H9 (cell line): ENCODE measurements at regions not wholly inside any gene's neighbourhood (a gene's known extent, or its start where the extent isn't known, plus 50 kb on each side); places are given as distances from the start of the nearest gene placed in this dataset.

Source experiments
- DNase-seq: peaks from one replicate; pipeline ENCODE4 v3.0.0-alpha.2; 2017
- H2AFZ ChIP-seq: one replicate; pipeline ENCODE4 v1.6.1; 2013; ENCODE audit warnings: mild to moderate bottlenecking, low read length, control low read depth, moderate library complexity
- H2AK5ac ChIP-seq: 2 replicates; pipeline ENCODE4 v1.6.1; 2013; ENCODE audit warnings: low read length, control low read depth, mixed read lengths; ENCODE audit not compliant: insufficient read length
- H2BK120ac ChIP-seq: one replicate; pipeline ENCODE4 v1.6.1; 2013; ENCODE audit warnings: low read depth, mild to moderate bottlenecking, low read length, control low read depth, inconsistent platforms; ENCODE audit not compliant: poor library complexity, severe bottlenecking
- H2BK12ac ChIP-seq: 2 replicates; pipeline ENCODE4 v1.6.1; 2013; ENCODE audit warnings: low read length, control low read depth, mixed read lengths, low read depth; ENCODE audit not compliant: insufficient read length
- H2BK15ac ChIP-seq: 2 replicates; pipeline ENCODE4 v1.6.1; 2013; ENCODE audit warnings: low read depth, low read length, control low read depth
- H2BK20ac ChIP-seq: one replicate; pipeline ENCODE4 v1.6.1; 2013; ENCODE audit warnings: low read depth, mild to moderate bottlenecking, low read length, control low read depth, inconsistent platforms; ENCODE audit not compliant: poor library complexity, severe bottlenecking
- H2BK5ac ChIP-seq: 2 replicates; pipeline ENCODE4 v1.6.1; 2013; ENCODE audit warnings: low read length, control low read depth, mixed read lengths; ENCODE audit not compliant: insufficient read length
- H3K14ac ChIP-seq: 2 replicates; pipeline ENCODE4 v1.6.1; 2013; ENCODE audit warnings: low read length, control low read depth; ENCODE audit not compliant: insufficient read depth
- H3K18ac ChIP-seq: 2 replicates; pipeline ENCODE4 v1.6.1; 2013; ENCODE audit warnings: low read depth, mild to moderate bottlenecking, mixed read lengths, low read length, control low read depth; ENCODE audit not compliant: insufficient read length
- H3K23ac ChIP-seq: 2 replicates; pipeline ENCODE4 v1.6.1; 2013; ENCODE audit warnings: low read length, control low read depth, mixed read lengths, low read depth; ENCODE audit not compliant: insufficient read length
- H3K23me2 ChIP-seq: 2 replicates; pipeline ENCODE4 v1.6.1; 2013; ENCODE audit warnings: low read depth, mild to moderate bottlenecking, mixed read lengths, low read length, control low read depth; ENCODE audit not compliant: insufficient read length, poor library complexity, severe bottlenecking
- H3K27ac ChIP-seq: 2 replicates; pipeline ENCODE4 v1.5.1; 2013; ENCODE audit warnings: low read length, control low read depth, mixed read lengths, low read depth; ENCODE audit not compliant: insufficient read length
- H3K27me3 ChIP-seq: 2 replicates; pipeline ENCODE4 v1.6.1; 2013; ENCODE audit warnings: low read length, control low read depth, inconsistent platforms; ENCODE audit not compliant: insufficient read depth
- H3K4ac ChIP-seq: 2 replicates; pipeline ENCODE4 v1.6.1; 2013; ENCODE audit warnings: low read depth, mild to moderate bottlenecking, control low read depth, inconsistent platforms, low read length, moderate library complexity
- H3K4me1 ChIP-seq: 2 replicates; pipeline ENCODE4 v1.6.1; 2013; ENCODE audit warnings: low read length, control low read depth, inconsistent platforms; ENCODE audit not compliant: insufficient read depth
- H3K4me2 ChIP-seq: 2 replicates; pipeline ENCODE4 v1.6.1; 2013; ENCODE audit warnings: low read length, control low read depth, mixed read lengths; ENCODE audit not compliant: insufficient read length, insufficient read depth
- H3K56ac ChIP-seq: 2 replicates; pipeline ENCODE4 v1.6.1; 2013; ENCODE audit warnings: low read depth, mild to moderate bottlenecking, mixed read lengths, low read length, control low read depth; ENCODE audit not compliant: insufficient read length
- H3K79me1 ChIP-seq: 2 replicates; pipeline ENCODE4 v1.6.1; 2013; ENCODE audit warnings: low read depth, mild to moderate bottlenecking, moderate library complexity, low read length, control low read depth, inconsistent platforms; ENCODE audit not compliant: insufficient read depth, poor library complexity, severe bottlenecking
- H3K79me2 ChIP-seq: 2 replicates; pipeline ENCODE4 v1.6.1; 2013; ENCODE audit warnings: low read length, control low read depth, inconsistent platforms; ENCODE audit not compliant: insufficient read depth
- H3K9ac ChIP-seq: 2 replicates; pipeline ENCODE4 v1.6.1; 2013; ENCODE audit warnings: low read length, control low read depth, mixed read lengths; ENCODE audit not compliant: insufficient read length; ENCODE audit errors: extremely low read depth
- H3K9me3 ChIP-seq: one replicate; pipeline ENCODE4 v1.6.1; 2013; ENCODE audit warnings: low read depth, low read length, inconsistent platforms; ENCODE audit not compliant: control insufficient read depth
- H3T11ph ChIP-seq: one replicate; pipeline ENCODE4 v1.6.1; 2013; ENCODE audit warnings: mild to moderate bottlenecking, low read length, control low read depth, inconsistent platforms
- H4K20me1 ChIP-seq: one replicate; pipeline ENCODE4 v1.6.1; 2013; ENCODE audit not compliant: control insufficient read depth, insufficient read length, insufficient read depth
- H4K5ac ChIP-seq: 2 replicates; pipeline ENCODE4 v1.6.1; 2013; ENCODE audit warnings: low read depth, mild to moderate bottlenecking, mixed read lengths, low read length, control low read depth; ENCODE audit not compliant: insufficient read length
- H4K8ac ChIP-seq: replicated peaks from 2 replicates; pipeline ENCODE4 v1.6.1; 2013; ENCODE audit warnings: low read length, control low read depth, mixed read lengths, low read depth; ENCODE audit not compliant: insufficient read length
- H4K91ac ChIP-seq: 2 replicates; pipeline ENCODE4 v1.6.1; 2013; ENCODE audit warnings: low read depth, mild to moderate bottlenecking, moderate library complexity, mixed read lengths, low read length, control low read depth; ENCODE audit not compliant: insufficient read length
- H3K27ac Mint-ChIP-seq, 3 experiments: 2 replicates in 2 of 3; 3 replicates in 1 of 3; pipeline ENCODE4 v1.8.0; 2020 to 2021; ENCODE audit warnings: mixed read lengths in 3 of 3, mild to moderate bottlenecking in 1 of 3, moderate library complexity in 1 of 3
- H3K27me3 Mint-ChIP-seq: 2 replicates; pipeline ENCODE4 v1.8.0; 2021; ENCODE audit warnings: low read depth, mild to moderate bottlenecking, moderate library complexity, mixed read lengths
- H3K36me3 Mint-ChIP-seq, 3 experiments: 2 replicates in 2 of 3; 3 replicates in 1 of 3; pipeline ENCODE4 v1.8.0; 2020 to 2021; ENCODE audit warnings: low read depth in 3 of 3, mixed read lengths in 3 of 3; ENCODE audit not compliant: insufficient read depth in 1 of 3
- H3K4me1 Mint-ChIP-seq, 2 experiments: 2 replicates each; pipeline ENCODE4 v1.8.0; 2020; ENCODE audit warnings: mixed read lengths in 2 of 2
- H3K4me3 Mint-ChIP-seq, 2 experiments: 2 replicates in 1 of 2; 3 replicates in 1 of 2; pipeline ENCODE4 v1.8.0; 2020 to 2021; ENCODE audit warnings: mild to moderate bottlenecking in 2 of 2, mixed read lengths in 2 of 2, moderate library complexity in 1 of 2
- H3K9me3 Mint-ChIP-seq, 2 experiments: 2 replicates in 1 of 2; 3 replicates in 1 of 2; pipeline ENCODE4 v1.8.0; 2020; ENCODE audit warnings: mild to moderate bottlenecking in 2 of 2, mixed read lengths in 2 of 2, moderate library complexity in 1 of 2
- CTCF ChIP-seq: fragments of 200-600 bp; sonication (generic); conservative IDR thresholded peaks from 3 replicates; pipeline ENCODE4 v1.8.0; 2021; ENCODE audit warnings: antibody characterized with exemption, mild to moderate bottlenecking
- WGBS: extraction: QIAGEN DNeasy Blood & Tissue Kit; methylation state at CpG from one replicate; pipeline ENCODE4 v1.1.7; 2013; ENCODE audit warnings: missing lambda C conversion rate, low lambda C conversion rate, mixed read lengths; ENCODE audit not compliant: insufficient read length; ENCODE audit errors: extremely low coverage; 5-methylcytosine and 5-hydroxymethylcytosine counted together

- Mint-ChIP-seq H3K9me3 (no peaks in the 10 kb centered on the region), H3K36me3 (no peaks in the 10 kb centered on the region), H3K27ac (no peak overlapping the region), H3K4me3 (no peak overlapping the region), H3K27me3 (peaks cover 8% of the 10 kb centered on the region), H3K4me1 (peaks cover 4% of the 10 kb centered on the region in 2 experiments; a peak in 2 of 4 replicates)
- no peaks in the 10 kb centered on the region for H3K23me2 ChIP-seq
- H2AK5ac ChIP-seq: no peak overlapping the region
- H4K5ac ChIP-seq: no peak overlapping the region
- no peaks in the 10 kb centered on the region for H4K20me1 ChIP-seq
- no peak overlapping the region for H3K23ac ChIP-seq
- no peak overlapping the region for H4K8ac ChIP-seq
- H3K27me3 ChIP-seq: no peaks in the 10 kb centered on the region
- no peak overlapping the region for H3K56ac ChIP-seq
- no CpG with 5 or more reads among the region's 3 CpGs for WGBS
- no peak overlapping the region for H3K4ac ChIP-seq
- peaks cover 2% of the 10 kb centered on the region; the same call in 1 of the 2 replicates for H3K4me1 ChIP-seq
- H3K9ac ChIP-seq: no peak overlapping the region
- H2BK15ac ChIP-seq: no peak overlapping the region
- H2BK20ac ChIP-seq: no peak overlapping the region
- no peak overlapping the region for H3K14ac ChIP-seq
- no peak for TF ChIP-seq CTCF
- no peak overlapping the region for H3K4me2 ChIP-seq
- H3K79me2 ChIP-seq: no peaks in the 10 kb centered on the region
- no peak overlapping the region for H2BK120ac ChIP-seq
- no peak for DNase-seq
- no peak overlapping the region for H2BK5ac ChIP-seq
- H3K18ac ChIP-seq: no peak overlapping the region
- H3T11ph ChIP-seq: no peak overlapping the region
- H3K79me1 ChIP-seq: no peaks in the 10 kb centered on the region
- H4K91ac ChIP-seq: no peak overlapping the region
- H2BK12ac ChIP-seq: no peak overlapping the region
- no peak overlapping the region for H2AFZ ChIP-seq
- H3K9me3 ChIP-seq: no peaks in the 10 kb centered on the region
- H3K27ac ChIP-seq: no peak overlapping the region
These were observed 369.7 kb downstream of the INSIG2 start for GRCh38 chr2:118457951-118458350.
